NCI-H2081 (cell line): ENCODE measurements at regions not wholly inside any gene's neighbourhood (a gene's known extent, or its start where the extent isn't known, plus 50 kb on each side); places are given as distances from the start of the nearest gene placed in this dataset.

ENCODE experiments used
- DNase-seq, 2 experiments: peaks; one replicate each; lab custom pipeline; 2025; lab: John Stamatoyannopoulos, UW

GRCh38 chr2:128380061-128380889 is 61.6 kb upstream of the HS6ST1 start:
- DNase-seq: no peak

- peak; percentile 80 to 96 for DNase-seq
Measured at GRCh38 chr2:128380961-128381938, 62.6 kb upstream of the HS6ST1 start.

GRCh38 chr2:128384446-128384845 is 65.8 kb upstream of the HS6ST1 start:
- DNase-seq: no peak

- DNase-seq: no peak
Measured at GRCh38 chr2:128384956-128385355, 66.3 kb upstream of the HS6ST1 start.

GRCh38 chr2:128385365-128385764 is 66.7 kb upstream of the HS6ST1 start:
- DNase-seq: no peak

GRCh38 chr2:128386066-128386465 is 67.4 kb upstream of the HS6ST1 start:
- DNase-seq: peak in 1 of 2 experiments; percentile 3

GRCh38 chr2:128388499-128388941 is 69.9 kb upstream of the HS6ST1 start:
- no peak for DNase-seq

GRCh38 chr2:128389388-128390086 is 70.9 kb upstream of the HS6ST1 start:
- DNase-seq: no peak

GRCh38 chr2:128390256-128390990 is 71.8 kb upstream of the HS6ST1 start:
- DNase-seq: no peak

- no peak for DNase-seq
Measured at GRCh38 chr2:128390991-128391630, 72.4 kb upstream of the HS6ST1 start.

GRCh38 chr2:128391679-128392078 is 73.0 kb upstream of the HS6ST1 start:
- DNase-seq: no peak

GRCh38 chr2:128392207-128392606 is 73.5 kb upstream of the HS6ST1 start:
- DNase-seq: no peak

- no peak for DNase-seq
Measured at GRCh38 chr2:128394007-128394730, 75.5 kb upstream of the HS6ST1 start.

- no peak for DNase-seq
Measured at GRCh38 chr2:128395196-128395595, 76.5 kb upstream of the HS6ST1 start.

GRCh38 chr2:128395640-128396499 is 77.2 kb upstream of the HS6ST1 start:
- no peak for DNase-seq

- DNase-seq: peak in 1 of 2 experiments; percentile 43
Measured at GRCh38 chr2:128396500-128396891, 77.8 kb upstream of the HS6ST1 start.

- no peak for DNase-seq
Measured at GRCh38 chr2:128396946-128397345, 78.3 kb upstream of the HS6ST1 start.

GRCh38 chr2:128399256-128399655 is 80.6 kb upstream of the HS6ST1 start:
- no peak for DNase-seq

- DNase-seq: no peak
Measured at GRCh38 chr2:128399690-128400291, 81.1 kb upstream of the HS6ST1 start.
